ELF-1 (cell line): ENCODE measurements at regions not wholly inside any gene's neighbourhood (a gene's known extent, or its start where the extent isn't known, plus 50 kb on each side); places are given as distances from the start of the nearest gene placed in this dataset.
"Not testable (repeated sequence)": the region's sequence is repeated elsewhere in the genome, so short reads cannot be mapped to it uniquely, and the experiment has no call there.

ENCODE experiments used
- DNase-seq: peaks from one replicate; pipeline ENCODE4 v3.0.0-alpha.2; 2016; ENCODE audit warnings: low read depth, low spot score

GRCh38 chr3:67154429-67154828 lies 156.3 kb downstream of the KBTBD8 start:
- peak; percentile 65 for DNase-seq

GRCh38 chr3:67167481-67167880 lies 169.4 kb downstream of the KBTBD8 start:
- DNase-seq = no peak

GRCh38 chr3:67171841-67172240 lies 173.7 kb downstream of the KBTBD8 start:
- no peak for DNase-seq

- not testable (repeated sequence) for DNase-seq
Measured at GRCh38 chr3:67173130-67173529, 175.0 kb downstream of the KBTBD8 start.

- DNase-seq = no peak
Measured at GRCh38 chr3:67176396-67176795, 178.3 kb downstream of the KBTBD8 start.

GRCh38 chr3:67192466-67192865 lies 194.4 kb downstream of the KBTBD8 start:
- DNase-seq = no peak

GRCh38 chr3:67196677-67197076 lies 198.6 kb downstream of the KBTBD8 start:
- DNase-seq = no peak

- peak; percentile 11 for DNase-seq
Measured at GRCh38 chr3:67198374-67198773, 200.3 kb downstream of the KBTBD8 start.

GRCh38 chr3:67200618-67201017 lies 202.5 kb downstream of the KBTBD8 start:
- DNase-seq = no peak

GRCh38 chr3:67201026-67201425 lies 202.9 kb downstream of the KBTBD8 start:
- no peak for DNase-seq

- DNase-seq = no peak
Measured at GRCh38 chr3:67202053-67202452, 203.9 kb downstream of the KBTBD8 start.

- DNase-seq = no peak
Measured at GRCh38 chr3:67204951-67205350, 206.8 kb downstream of the KBTBD8 start.

- no peak for DNase-seq
Measured at GRCh38 chr3:67215690-67216089, 217.6 kb downstream of the KBTBD8 start.

- DNase-seq = no peak
Measured at GRCh38 chr3:67227030-67227429, 228.9 kb downstream of the KBTBD8 start.

GRCh38 chr3:67228136-67228535 lies 230.0 kb downstream of the KBTBD8 start:
- no peak for DNase-seq

- DNase-seq = no peak
Measured at GRCh38 chr3:67232642-67233041, 234.5 kb downstream of the KBTBD8 start.

GRCh38 chr3:67239353-67239752 lies 241.2 kb downstream of the KBTBD8 start:
- DNase-seq = no peak

GRCh38 chr3:67241084-67241483 lies 243.0 kb downstream of the KBTBD8 start:
- peak; percentile 64 for DNase-seq

- DNase-seq = no peak
Measured at GRCh38 chr3:67244130-67244529, 246.0 kb downstream of the KBTBD8 start.

- no peak for DNase-seq
Measured at GRCh38 chr3:67245545-67245944, 247.4 kb downstream of the KBTBD8 start.

- no peak for DNase-seq
Measured at GRCh38 chr3:67248726-67249125, 250.6 kb downstream of the KBTBD8 start.

- DNase-seq = not testable (repeated sequence)
Measured at GRCh38 chr3:67252906-67253305, 254.8 kb downstream of the KBTBD8 start.

GRCh38 chr3:67278015-67278618 lies 280.0 kb downstream of the KBTBD8 start:
- DNase-seq = no peak

- no peak for DNase-seq
Measured at GRCh38 chr3:67286586-67286985, 288.5 kb downstream of the KBTBD8 start.
